ENCODE measurements at regions not wholly inside any gene's neighbourhood (a gene's known extent, or its start where the extent isn't known, plus 50 kb on each side); places are given as distances from the start of the nearest gene placed in this dataset.
A peak's percentile ranks its signal among the peaks of the same experiment; 100 is the strongest.

DNA sequence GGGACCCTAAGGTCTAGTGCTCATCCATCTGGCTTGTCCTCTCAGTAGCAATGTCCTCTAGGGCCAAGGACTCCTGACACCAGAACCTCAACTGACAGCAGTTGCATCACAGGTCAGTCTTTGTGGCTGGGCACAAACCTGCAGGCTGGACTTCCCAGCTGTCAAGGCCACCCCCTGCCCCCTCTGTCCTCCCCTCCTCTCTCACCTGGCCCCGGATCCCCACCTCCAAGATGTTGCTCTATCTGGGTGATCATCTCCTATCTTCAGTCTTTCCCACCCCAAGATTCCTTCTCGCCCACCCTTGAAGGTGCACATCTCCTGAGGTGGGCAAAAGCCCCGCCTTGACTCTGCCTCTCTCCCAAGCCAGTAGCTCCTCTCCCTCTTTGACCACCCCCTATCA, 131.8 kb upstream of the SRSF6 start:
- no peak for ATAC-seq (replicated peaks in 6 of 8)
- in situ Hi-C loops (cut with MboI; ENCODE audit: low pct_unique_long_range_greater_than_20kb in 2 of 9, low sequenced_read_pairs in 9 of 9, unreplicated experiment in 9 of 9), result no loop called here

DNA sequence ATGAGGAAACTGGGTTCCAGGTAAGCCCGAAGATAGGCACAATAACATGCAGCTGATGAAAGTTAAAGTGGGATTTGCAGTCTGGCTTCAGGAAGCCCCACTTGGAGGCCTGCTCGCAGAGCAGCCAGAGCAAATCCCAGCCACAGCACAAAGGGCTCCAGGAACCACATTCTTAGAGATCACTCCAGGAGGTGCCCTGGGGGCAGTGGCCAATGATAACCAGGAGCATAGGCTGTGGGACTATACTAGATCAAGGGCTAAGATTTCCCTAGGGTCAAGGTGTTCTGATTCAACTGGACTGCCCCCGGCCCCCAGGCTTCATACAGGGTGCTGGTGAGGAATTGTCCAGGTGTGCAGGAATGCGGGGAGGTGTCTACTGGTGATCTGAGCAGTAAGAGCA, 133.9 kb upstream of the PTPRT start:
- Histone ChIP-seq H3K4me1 (replicated peaks in 1 of 2) (no peaks in the 10 kb centered on the region), H3K27ac (no peak overlapping the region), H3K4me3 (no peak overlapping the region)
- 0 to 70% (median 50%) methylated on average over 1 to 3 of the region's 4 CpGs; no CpG with 5 or more reads in 4 of the 10 experiments for WGBS, 10 experiments
- in situ Hi-C loops (cut with MboI; ENCODE audit: low pct_unique_long_range_greater_than_20kb in 2 of 9, low sequenced_read_pairs in 9 of 9, unreplicated experiment in 9 of 9), result no loop called here
- ATAC-seq (replicated peaks in 6 of 8), result no peak

More for the DNA sequence above, 131.8 kb upstream of the SRSF6 start:
- no peaks in the 10 kb centered on the region for H3K4me1 ChIP-seq (replicated peaks in 1 of 2)
- no CpG with 5 or more reads among the region's 3 CpGs for WGBS, 10 experiments
- H3K4me3 ChIP-seq, result no peak overlapping the region
- no peak overlapping the region for H3K27ac ChIP-seq

GRCh38 chr20:43322851-43323250, 133.1 kb upstream of the PTPRT start:
- H3K4me3 ChIP-seq, result no peak overlapping the region
- no peaks in the 10 kb centered on the region for H3K4me1 ChIP-seq (replicated peaks in 1 of 2)
- ATAC-seq (replicated peaks in 6 of 8), result no peak
- 0 to 84% (median 39%) methylated on average over 1 to 4 of the region's 4 CpGs; no CpG with 5 or more reads in 4 of the 10 experiments for WGBS, 10 experiments
- in situ Hi-C loops (cut with MboI; ENCODE audit: low pct_unique_long_range_greater_than_20kb in 2 of 9, low sequenced_read_pairs in 9 of 9, unreplicated experiment in 9 of 9), result no loop called here
- no peak overlapping the region for H3K27ac ChIP-seq

DNA sequence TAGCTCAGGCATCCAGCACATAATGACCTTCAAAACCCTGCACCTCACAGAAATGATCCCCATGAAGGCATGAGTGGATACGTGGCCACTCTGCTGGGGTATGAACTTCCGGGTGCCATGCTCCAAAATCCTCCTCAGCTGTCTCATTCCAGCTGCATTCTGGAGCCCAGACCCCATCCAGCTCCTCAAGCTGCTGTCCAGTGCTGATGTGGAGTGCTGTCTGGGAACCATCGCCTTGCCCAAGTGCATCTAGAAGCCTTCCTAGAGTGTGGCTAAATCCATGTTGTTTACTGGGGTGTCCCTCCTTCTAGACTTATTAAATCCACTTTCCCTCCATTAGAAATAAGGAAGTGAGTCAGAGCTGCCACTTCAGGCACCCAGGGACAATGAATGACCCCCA, 130.8 kb upstream of the PTPRT start:
- in situ Hi-C loops (cut with MboI; ENCODE audit: low pct_unique_long_range_greater_than_20kb in 2 of 9, low sequenced_read_pairs in 9 of 9, unreplicated experiment in 9 of 9), result no loop called here
- ATAC-seq (replicated peaks in 6 of 8), result no peak

GRCh38 chr20:43318755-43319297, 129.1 kb upstream of the PTPRT start:
- peak in 2 of 8 experiments; percentile 57 to 80 for ATAC-seq (replicated peaks in 6 of 8)
- 0 to 69% (median 41%) methylated on average over 1 to 5 of the region's 5 CpGs; no CpG with 5 or more reads in 4 of the 10 experiments for WGBS, 10 experiments
- no peak overlapping the region for H3K4me3 ChIP-seq
- no peaks in the 10 kb centered on the region for H3K4me1 ChIP-seq (replicated peaks in 1 of 2)
- in situ Hi-C loops (cut with MboI; ENCODE audit: low pct_unique_long_range_greater_than_20kb in 2 of 9, low sequenced_read_pairs in 9 of 9, unreplicated experiment in 9 of 9), result no loop called here
- H3K27ac ChIP-seq, result no peak overlapping the region

More for the DNA sequence above, 130.8 kb upstream of the PTPRT start:
- H3K4me1 ChIP-seq (replicated peaks in 1 of 2), result no peaks in the 10 kb centered on the region
- H3K27ac ChIP-seq, result no peak overlapping the region
- no peak overlapping the region for H3K4me3 ChIP-seq
- WGBS, 10 experiments, result 67 to 79% (median 67%) methylated on average over 1 to 2 of the region's 3 CpGs; no CpG with 5 or more reads in 6 of the 10 experiments

DNA sequence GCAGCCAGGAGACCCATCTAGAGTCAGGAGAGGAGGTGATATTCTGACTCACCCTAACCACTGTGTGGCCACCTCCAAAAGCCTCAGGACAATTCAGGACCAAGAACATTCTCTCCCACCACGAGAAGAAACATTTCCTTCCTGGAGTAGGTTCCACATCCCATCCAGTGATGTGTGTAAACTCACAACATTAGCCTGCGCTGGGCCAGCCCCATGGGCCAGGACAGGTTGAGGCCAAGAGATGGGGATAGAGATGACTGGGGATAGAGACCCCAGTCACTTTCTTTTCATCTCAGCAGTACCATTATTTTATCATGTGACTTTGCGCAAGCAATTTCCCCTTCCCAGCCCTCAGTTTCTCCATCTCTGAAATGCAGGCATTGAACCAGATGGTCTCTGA, 126.6 kb upstream of the PTPRT start:
- Histone ChIP-seq H3K4me1 (replicated peaks in 1 of 2) (no peaks in the 10 kb centered on the region), H3K27ac (no peak overlapping the region), H3K4me3 (no peak overlapping the region)
- ATAC-seq (replicated peaks in 6 of 8), result no peak
- in situ Hi-C loops (cut with MboI; ENCODE audit: low pct_unique_long_range_greater_than_20kb in 2 of 9, low sequenced_read_pairs in 9 of 9, unreplicated experiment in 9 of 9), result no loop called here
- 0 to 81% (median 35%) methylated on average over 1 to 3 of the region's 3 CpGs; no CpG with 5 or more reads in 6 of the 10 experiments for WGBS, 10 experiments

DNA sequence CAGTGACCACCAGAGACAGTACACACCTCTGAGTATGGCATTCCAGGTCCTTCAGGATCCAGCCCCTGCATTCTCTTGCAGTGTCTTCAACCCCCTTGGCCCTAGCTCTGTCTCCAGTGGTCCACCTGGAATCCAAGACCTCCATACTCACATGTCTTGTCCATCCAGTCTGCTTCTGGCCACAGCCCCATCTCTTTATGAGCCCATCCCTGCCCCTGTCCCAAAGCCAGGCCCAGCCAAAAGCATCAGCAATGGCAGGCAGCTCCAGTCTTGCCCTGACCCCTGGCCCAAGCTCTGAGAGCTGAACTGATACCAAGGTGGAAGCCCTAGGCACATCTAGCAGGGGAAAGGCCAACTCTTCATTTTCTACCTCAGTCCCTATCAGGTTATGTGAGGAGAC, 119.6 kb upstream of the PTPRT start:
- in situ Hi-C loops (cut with MboI; ENCODE audit: low pct_unique_long_range_greater_than_20kb in 2 of 9, low sequenced_read_pairs in 9 of 9, unreplicated experiment in 9 of 9), result no loop called here
- Histone ChIP-seq H3K4me3 (no peak overlapping the region), H3K4me1 (replicated peaks in 1 of 2) (no peaks in the 10 kb centered on the region), H3K27ac (no peak overlapping the region)
- no peak for ATAC-seq (replicated peaks in 6 of 8)

DNA sequence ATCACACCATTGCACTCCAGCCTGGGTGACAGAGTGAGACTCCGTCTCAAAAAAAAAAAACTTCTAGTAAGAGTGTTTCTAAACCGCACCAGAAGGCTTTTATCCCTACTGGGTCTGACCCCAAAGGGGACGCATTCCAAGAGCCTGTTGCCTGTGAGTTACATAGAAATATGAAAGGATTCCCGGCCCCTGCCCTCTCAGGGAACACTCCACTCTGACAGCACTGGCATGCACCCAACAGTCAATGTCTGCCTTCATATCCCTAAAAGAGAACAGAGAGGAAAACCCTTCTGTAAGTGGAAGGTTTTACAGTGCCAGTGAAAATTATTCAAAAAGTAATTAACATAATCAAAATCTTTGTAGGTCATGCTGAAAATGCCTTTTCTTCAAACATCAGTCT, 117.1 kb upstream of the PTPRT start:
- in situ Hi-C loops (cut with MboI; ENCODE audit: low pct_unique_long_range_greater_than_20kb in 2 of 9, low sequenced_read_pairs in 9 of 9, unreplicated experiment in 9 of 9), result no loop called here
- WGBS, 10 experiments, result 0 to 100% (median 67%) methylated on average over 1 to 4 of the region's 4 CpGs; no CpG with 5 or more reads in 3 of the 10 experiments
- ATAC-seq (replicated peaks in 6 of 8), result no peak
- H3K4me3 ChIP-seq, result no peak overlapping the region
- H3K27ac ChIP-seq, result no peak overlapping the region
- no peaks in the 10 kb centered on the region for H3K4me1 ChIP-seq (replicated peaks in 1 of 2)

GRCh38 chr20:43305749-43306148, 116.0 kb upstream of the PTPRT start:
- no peaks in the 10 kb centered on the region for H3K4me1 ChIP-seq (replicated peaks in 1 of 2)
- ATAC-seq (replicated peaks in 6 of 8), result no peak
- no peak overlapping the region for H3K4me3 ChIP-seq
- H3K27ac ChIP-seq, result no peak overlapping the region
- in situ Hi-C loops (cut with MboI; ENCODE audit: low pct_unique_long_range_greater_than_20kb in 2 of 9, low sequenced_read_pairs in 9 of 9, unreplicated experiment in 9 of 9), result no loop called here

- Histone ChIP-seq H3K4me3 (no peak overlapping the region), H3K27ac (no peak overlapping the region), H3K4me1 (replicated peaks in 1 of 2) (no peaks in the 10 kb centered on the region)
- in situ Hi-C loops (cut with MboI; ENCODE audit: low pct_unique_long_range_greater_than_20kb in 2 of 9, low sequenced_read_pairs in 9 of 9, unreplicated experiment in 9 of 9), result no loop called here
- ATAC-seq (replicated peaks in 6 of 8), result no peak
- 0 to 82% (median 54%) methylated on average over 1 of the region's 1 CpG; no CpG with 5 or more reads in 1 of the 10 experiments for WGBS, 10 experiments
Measured at GRCh38 chr20:43304598-43304997, 114.9 kb upstream of the PTPRT start.

DNA sequence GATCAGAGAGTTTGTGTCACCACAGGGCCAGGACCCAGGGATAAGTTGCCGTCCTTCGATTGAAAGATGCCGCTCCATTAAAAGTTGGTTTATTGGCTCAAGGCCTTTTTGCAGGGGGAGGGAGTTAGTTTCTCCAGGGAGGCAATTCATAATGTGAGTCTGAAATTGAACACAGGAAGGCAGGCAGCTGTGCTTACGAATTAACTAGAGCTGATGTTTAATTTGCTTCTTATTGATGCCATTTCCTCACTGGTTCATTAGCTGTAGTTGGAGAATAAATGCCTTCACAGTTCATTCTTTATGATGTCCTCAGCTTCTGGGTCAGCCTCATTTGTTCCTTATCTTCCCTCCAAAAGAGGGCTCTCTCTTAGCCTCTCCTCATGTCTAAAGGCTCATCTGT, 113.2 kb upstream of the PTPRT start:
- 8 to 100% (median 72%) methylated on average over 1 to 4 of the region's 4 CpGs; no CpG with 5 or more reads in 1 of the 10 experiments for WGBS, 10 experiments
- Histone ChIP-seq H3K4me3 (no peak overlapping the region), H3K4me1 (replicated peaks in 1 of 2) (no peaks in the 10 kb centered on the region), H3K27ac (no peak overlapping the region)
- in situ Hi-C loops (cut with MboI; ENCODE audit: low pct_unique_long_range_greater_than_20kb in 2 of 9, low sequenced_read_pairs in 9 of 9, unreplicated experiment in 9 of 9), result no loop called here
- ATAC-seq (replicated peaks in 6 of 8), result no peak

DNA sequence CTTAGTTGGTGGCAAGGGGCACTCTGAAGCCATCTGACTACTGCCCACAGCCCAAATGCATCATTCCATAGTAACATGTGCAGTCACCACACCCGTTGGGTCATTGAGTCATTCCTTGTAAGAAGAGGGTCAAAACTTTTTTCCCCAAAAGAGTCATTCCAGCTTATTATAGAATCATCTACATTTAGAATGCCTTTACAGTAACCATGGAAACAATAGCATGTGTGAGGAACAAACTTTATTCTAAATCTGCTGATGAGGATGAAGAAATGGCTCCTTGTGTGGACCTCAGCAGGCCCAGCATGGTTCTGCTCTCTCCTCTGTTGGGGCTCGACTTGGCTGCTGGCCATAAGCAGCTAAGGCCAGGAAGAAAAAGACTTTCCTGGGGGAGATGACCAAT, 111.2 kb upstream of the PTPRT start:
- 7 to 65% (median 41%) methylated on average over 1 to 2 of the region's 2 CpGs; no CpG with 5 or more reads in 3 of the 10 experiments for WGBS, 10 experiments
- Histone ChIP-seq H3K4me1 (replicated peaks in 1 of 2) (no peaks in the 10 kb centered on the region), H3K27ac (no peak overlapping the region), H3K4me3 (no peak overlapping the region)
- in situ Hi-C loops (cut with MboI; ENCODE audit: low pct_unique_long_range_greater_than_20kb in 2 of 9, low sequenced_read_pairs in 9 of 9, unreplicated experiment in 9 of 9), result no loop called here
- peak in 2 of 8 experiments; percentile 22 to 26 for ATAC-seq (replicated peaks in 6 of 8)

DNA sequence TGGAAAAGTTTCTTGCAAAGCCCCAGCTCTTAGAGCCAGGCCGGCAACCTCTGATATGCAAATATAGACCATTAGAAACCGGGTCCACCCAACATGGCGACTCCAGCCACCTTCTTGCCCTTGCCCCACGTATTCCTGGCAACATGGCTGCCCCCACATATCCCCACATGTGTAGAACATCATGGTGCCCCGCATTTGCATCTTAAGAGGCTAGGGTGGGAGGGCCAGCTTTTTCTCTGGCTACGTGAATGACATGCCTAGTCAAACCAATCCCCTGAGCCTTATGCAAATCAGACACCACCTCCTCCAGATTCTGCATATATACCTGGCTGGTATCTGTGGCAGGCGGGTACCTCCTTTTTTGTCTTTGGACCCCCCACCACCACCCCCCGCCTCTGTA, 106.1 kb upstream of the PTPRT start:
- ATAC-seq (replicated peaks in 6 of 8), result no peak
- no peak overlapping the region for H3K27ac ChIP-seq
- in situ Hi-C loops (cut with MboI; ENCODE audit: low pct_unique_long_range_greater_than_20kb in 2 of 9, low sequenced_read_pairs in 9 of 9, unreplicated experiment in 9 of 9), result no loop called here
- H3K4me3 ChIP-seq, result no peak overlapping the region
- H3K4me1 ChIP-seq (replicated peaks in 1 of 2), result no peaks in the 10 kb centered on the region
- 0 to 61% (median 42%) methylated on average over 1 to 8 of the region's 8 CpGs; no CpG with 5 or more reads in 3 of the 10 experiments for WGBS, 10 experiments

DNA sequence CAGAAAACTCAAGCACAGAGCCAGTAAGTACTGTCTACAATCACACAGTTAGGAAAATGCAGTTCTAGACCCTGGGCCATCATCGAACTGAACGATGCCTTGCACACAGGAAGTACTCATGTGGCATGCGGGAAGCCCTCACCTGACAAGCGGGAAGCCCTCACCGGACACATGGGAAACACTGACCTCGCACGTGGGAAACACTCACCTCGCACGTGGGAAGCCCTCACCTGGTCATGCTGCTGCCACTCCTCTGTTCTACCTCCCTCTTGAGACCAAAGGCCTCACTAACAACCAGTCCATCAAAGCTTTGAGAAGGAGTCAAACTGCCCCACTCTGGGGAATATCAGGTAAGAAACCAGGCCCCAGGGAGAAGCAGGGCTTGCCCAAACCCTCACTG, 105.6 kb upstream of the PTPRT start:
- WGBS, 10 experiments, result 0 to 100% (median 85%) methylated on average over 1 to 5 of the region's 9 CpGs; no CpG with 5 or more reads in 4 of the 10 experiments
- ATAC-seq (replicated peaks in 6 of 8), result no peak
- in situ Hi-C loops (cut with MboI; ENCODE audit: low pct_unique_long_range_greater_than_20kb in 2 of 9, low sequenced_read_pairs in 9 of 9, unreplicated experiment in 9 of 9), result no loop called here
- no peak overlapping the region for H3K4me3 ChIP-seq
- no peaks in the 10 kb centered on the region for H3K4me1 ChIP-seq (replicated peaks in 1 of 2)
- no peak overlapping the region for H3K27ac ChIP-seq

Data from motor neuron (in vitro differentiated cells).